NCI-H748 (cell line): ENCODE measurements at regions not wholly inside any gene's neighbourhood (a gene's known extent, or its start where the extent isn't known, plus 50 kb on each side); places are given as distances from the start of the nearest gene placed in this dataset.
"Not testable (repeated sequence)": the region's sequence is repeated elsewhere in the genome, so short reads cannot be mapped to it uniquely, and the experiment has no call there.

Experiments
- DNase-seq: peaks from one replicate; lab custom pipeline; 2025; ENCODE audit not compliant: unreplicated experiment; lab: John Stamatoyannopoulos, UW

- DNase-seq: no peak
These were observed 347.7 kb upstream of the FLRT2 start for GRCh38 chr14:85182282-85182681.

DNA sequence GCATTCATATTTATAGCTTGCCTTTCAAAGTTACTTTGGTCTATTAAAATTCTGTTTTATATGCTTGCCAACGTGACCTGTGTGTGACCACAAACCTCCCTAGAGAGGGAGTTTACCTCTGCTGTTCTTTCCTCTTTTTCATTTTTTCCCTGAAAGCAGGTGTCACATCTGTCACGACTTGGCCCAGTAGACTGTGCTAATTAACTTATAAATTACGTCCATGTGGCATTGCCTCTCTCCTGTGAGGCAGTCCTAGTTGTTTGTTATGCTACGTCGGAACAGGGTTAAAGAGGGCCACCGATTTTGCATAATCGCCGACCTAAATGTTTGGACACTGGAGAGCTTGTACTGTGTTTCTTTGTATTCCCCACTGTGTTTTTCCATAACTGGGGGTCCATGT lies 343.9 kb upstream of the FLRT2 start:
- DNase-seq: no peak

- no peak for DNase-seq
These were observed 342.4 kb upstream of the FLRT2 start for GRCh38 chr14:85187521-85187920.

DNA sequence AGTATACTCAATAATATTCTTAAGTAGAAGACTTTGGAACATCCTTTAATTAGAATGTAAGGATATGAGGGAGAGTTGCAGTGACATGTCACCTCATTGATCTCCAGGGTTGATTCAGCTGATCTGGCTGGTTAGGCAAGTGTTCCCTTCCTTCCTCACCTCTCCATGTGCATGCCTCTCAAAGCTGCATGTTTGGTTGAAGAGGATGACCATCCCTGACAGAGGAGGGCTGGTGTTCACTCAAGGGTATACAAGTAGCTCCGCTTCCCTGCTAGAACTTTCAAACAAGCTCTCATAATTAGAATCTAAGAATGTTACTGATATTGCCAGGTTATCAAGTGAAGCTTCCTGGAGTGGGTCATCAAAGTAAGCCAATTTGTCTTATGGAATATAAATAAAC lies 341.1 kb upstream of the FLRT2 start:
- DNase-seq: no peak

DNA sequence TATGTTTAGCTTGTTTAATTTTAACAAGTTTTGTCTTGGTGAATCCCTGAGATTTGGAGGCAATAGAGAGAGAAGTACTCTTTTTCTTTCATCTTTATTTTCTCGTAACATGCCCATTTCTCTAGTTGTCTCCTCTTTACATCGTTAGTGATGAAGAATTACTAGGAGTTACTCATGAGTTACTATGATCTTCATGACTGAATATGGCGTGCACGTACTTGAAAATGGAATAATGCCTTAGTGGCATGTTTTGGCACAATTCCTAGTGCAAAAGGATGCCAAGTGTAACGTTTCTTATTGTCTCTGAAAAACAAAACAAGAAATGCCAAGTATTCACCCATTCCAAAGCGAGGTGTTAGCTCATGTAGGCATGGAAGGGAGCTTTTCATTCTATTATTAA lies 340.7 kb upstream of the FLRT2 start:
- DNase-seq: not testable (repeated sequence)

DNA sequence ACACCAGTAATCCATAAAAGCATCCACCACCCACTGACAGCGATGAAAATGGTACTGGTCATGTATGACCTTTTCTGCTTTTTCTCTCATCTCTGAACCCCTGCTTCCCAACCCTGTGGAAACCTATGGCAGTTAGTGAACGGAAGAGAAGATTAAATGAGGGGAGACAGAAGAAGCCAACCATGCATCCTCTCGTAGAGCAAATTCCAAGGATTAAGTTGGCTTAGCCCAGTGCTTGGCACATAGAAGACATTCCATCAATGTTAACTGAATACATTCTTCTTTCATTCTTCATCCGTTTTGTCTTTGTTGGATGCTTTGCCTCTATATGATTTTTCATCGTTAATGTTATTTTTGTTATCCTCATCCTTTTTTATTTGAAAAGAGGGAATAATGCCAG lies 339.7 kb upstream of the FLRT2 start:
- no peak for DNase-seq

- DNase-seq: no peak
These were observed 338.0 kb upstream of the FLRT2 start for GRCh38 chr14:85191986-85192385.

DNA sequence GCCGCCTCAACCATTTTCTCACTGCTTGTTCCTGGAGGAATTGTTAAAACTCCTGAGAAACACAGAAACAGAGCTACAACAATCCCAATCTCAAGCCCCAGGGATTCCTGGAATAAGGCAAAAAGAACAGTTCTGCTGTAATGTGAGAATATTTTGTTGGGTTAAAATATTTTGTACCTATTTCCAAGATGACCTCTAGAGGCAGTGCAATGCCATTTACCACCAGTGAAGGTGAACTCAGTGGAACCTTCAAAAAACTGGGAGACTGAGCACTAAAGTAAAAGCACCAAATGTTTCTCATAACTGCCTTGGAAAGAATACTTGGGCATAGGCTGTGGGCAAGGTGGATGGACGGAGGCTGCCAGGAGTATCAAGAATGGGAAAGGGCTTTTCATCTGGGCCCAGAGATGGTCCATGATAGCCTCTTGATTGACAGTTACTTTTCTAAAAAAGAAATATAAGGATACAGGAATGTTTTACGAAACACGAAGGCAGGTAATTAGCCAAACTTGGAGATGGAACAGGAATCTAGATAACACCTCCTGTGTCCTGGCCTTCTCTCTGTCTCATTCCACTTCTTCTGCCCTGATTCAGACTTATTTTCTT lies 334.0 kb upstream of the FLRT2 start:
- DNase-seq: peak; percentile 37

- DNase-seq: no peak
These were observed 331.9 kb upstream of the FLRT2 start for GRCh38 chr14:85198001-85198400.

DNA sequence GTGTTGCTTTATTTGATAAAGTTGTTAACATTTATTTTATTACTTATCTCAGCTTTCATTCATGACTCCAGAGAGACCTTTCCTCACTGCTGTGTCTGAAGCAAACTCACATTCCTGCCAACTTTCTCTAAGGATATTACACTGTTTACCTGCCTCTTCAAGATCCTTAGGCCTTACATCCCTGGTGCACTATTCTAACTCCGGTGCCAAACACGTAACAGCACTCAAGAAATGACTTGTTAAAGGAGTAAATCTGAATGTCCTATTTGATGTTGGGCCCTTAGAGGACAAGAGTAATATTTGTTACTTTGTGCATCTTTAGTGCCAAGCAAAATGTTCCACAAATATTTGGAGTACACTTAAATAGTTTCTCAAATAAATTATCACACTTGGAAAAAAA lies 324.1 kb upstream of the FLRT2 start:
- DNase-seq: no peak

DNA sequence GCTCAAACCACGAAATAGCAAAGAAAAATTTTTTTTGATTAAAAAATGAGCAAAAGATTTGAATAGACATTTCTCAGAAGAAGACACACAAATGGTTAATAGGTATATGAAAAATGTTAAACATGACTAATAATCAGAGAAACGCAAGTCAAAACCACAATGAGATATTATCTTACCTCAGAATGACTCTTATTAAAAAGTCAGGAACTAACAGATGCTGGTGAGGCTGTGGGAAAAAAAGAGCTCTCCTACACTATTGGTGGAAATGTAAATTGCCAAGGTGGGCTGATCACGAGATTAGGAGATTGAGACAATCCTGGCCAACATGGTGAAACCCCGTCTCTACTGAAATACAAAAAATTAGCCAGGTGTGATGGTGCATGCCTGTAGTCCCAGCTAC lies 315.5 kb upstream of the FLRT2 start:
- no peak for DNase-seq

DNA sequence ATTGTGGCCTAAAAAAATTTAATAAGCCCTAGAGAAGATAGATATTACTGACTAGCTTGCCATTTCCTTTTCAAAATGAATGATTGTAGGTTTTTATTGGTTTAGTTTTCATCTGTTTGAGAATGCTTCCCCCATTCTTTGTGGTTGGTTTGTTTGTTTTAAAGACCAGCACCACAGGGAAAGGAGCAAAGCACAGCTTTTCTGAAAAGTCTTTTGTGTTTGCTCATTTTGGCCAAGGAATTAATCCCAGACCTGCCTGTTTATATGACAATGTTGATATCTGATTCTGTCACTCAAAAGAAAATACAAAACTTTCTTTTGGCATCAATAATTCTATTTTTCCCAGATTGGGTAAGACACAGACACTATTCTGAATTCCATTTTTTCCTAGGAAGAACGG lies 312.5 kb upstream of the FLRT2 start:
- no peak for DNase-seq

DNA sequence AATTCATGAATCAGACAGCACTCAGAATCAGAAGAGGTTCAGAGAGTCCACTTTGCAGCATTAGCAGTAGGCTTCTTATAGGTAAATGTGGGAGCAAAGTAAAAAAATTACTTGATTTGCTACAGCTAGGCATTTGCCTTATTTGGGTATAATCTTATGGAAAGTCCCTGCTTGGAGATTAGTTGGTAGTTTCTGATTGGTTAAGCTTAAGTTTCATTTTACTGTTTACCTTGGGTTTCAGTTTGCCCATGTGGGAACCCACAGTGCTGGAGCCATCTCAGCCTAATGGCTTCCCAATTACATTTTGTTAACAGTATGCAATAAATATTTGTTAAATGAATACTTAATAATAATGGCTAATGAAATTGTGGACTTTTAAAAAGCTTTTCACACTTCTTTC lies 311.0 kb upstream of the FLRT2 start:
- DNase-seq: no peak

DNA sequence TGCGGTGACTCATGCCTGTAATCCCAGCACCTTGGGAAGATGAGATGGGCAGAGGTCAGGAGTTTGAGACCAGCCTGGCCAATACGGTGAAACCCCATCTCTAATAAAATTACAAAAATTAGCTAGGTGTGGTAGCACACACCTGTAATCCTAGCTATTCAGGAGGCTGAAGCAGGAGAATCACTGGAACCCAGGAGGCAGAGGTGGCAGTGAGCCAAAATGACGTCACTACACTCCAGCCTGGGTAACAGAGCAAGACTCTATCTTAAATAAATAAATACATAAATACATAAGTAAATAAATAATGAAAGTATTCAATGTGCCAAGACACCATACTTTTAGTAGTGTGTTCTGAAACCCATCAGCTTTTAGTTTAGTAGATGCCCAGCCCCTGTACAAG lies 308.1 kb upstream of the FLRT2 start:
- DNase-seq: peak; percentile 60

GRCh38 chr14:85222341-85222740 lies 307.6 kb upstream of the FLRT2 start:
- no peak for DNase-seq

DNA sequence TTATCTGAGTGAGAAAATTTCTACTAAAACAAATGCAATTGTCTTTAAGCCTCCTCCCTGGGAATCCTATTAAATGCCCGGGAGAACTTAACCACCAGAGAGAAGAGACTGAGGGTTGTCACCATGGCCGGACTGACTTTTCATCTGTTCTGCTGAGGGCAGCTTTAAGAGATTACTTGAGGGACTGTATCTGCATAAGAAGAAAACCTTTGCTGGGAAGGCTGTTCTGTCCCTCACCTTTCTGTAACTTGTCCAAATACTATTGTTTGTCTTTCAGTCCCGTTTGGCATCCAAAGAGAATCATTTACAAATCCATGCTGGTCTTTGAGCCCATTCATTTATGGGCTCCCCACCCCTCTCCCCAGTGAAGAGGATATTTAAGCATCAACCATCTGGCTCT lies 306.3 kb upstream of the FLRT2 start:
- no peak for DNase-seq

GRCh38 chr14:85224241-85224640 lies 305.7 kb upstream of the FLRT2 start:
- no peak for DNase-seq

DNA sequence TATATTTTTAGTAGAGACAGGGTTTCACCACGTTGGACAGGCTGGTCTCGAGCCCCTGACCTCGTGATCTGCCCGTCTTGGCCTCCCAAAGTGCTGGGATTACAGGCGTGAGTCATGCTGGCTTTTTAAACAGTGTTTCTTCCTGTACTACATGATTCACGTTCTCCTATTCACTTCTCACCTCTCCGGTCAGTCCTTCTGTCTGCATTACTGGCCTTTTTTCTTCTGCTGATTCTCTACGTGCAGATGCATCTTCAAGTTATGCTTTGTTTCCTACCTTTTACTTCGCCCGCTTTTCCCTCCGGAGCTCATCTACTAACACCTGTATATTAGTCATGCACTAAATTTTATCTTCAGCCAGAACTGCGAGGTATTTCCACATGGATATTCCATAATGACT lies 296.2 kb upstream of the FLRT2 start:
- DNase-seq: no peak

GRCh38 chr14:85234156-85235025 lies 295.6 kb upstream of the FLRT2 start:
- DNase-seq: no peak

DNA sequence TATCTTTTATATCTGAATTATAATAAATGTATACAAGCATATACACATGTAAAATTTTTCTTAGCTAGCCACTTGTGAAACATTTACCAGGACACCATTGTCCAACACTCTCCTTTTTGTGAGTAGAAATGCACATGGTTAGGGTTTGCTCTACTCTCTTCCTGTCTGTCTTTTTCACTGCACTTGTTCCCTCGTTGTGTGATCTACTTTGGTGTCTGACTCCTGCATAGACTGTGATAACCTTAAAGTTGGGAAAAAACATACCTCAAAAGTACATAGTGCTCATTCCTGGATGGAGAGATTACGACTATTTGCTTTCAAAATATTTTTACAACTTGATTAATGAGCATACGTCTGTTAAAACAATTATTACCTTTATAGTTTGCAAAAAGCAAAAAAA lies 294.1 kb upstream of the FLRT2 start:
- DNase-seq: no peak

GRCh38 chr14:85236296-85236695 lies 293.6 kb upstream of the FLRT2 start:
- no peak for DNase-seq

DNA sequence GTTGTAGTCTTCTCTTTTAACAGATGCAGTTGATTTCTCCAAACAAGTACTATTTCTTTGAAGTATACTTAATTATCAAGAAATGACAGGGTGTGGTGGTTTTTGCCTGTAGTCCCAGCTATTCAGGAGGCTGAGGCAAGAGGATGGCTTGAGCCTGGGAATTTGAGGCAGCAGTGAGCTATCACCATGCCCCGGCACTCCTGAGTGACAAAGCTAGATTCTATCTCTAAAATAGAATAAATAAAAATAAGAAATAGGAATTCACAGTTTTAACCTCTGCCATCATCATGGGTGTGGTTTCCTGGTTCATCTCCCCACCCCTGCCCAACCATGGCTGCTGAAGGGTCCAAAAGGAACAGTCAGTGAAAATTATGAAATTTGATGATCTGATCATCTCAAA lies 290.2 kb upstream of the FLRT2 start:
- no peak for DNase-seq
